ENCODE measurements at regions not wholly inside any gene's neighbourhood (a gene's known extent, or its start where the extent isn't known, plus 50 kb on each side); places are given as distances from the start of the nearest gene placed in this dataset.
"Not testable (repeated sequence)": the region's sequence is repeated elsewhere in the genome, so short reads cannot be mapped to it uniquely, and the experiment has no call there.

- not testable (repeated sequence) for H3K4me1 ChIP-seq (ENCODE audit: insufficient read depth, low read length); H3K36me3 Mint-ChIP-seq (ENCODE audit: insufficient read depth in 1 of 3, low read depth in 3 of 3); DNase-seq; H4K5ac ChIP-seq (ENCODE audit: insufficient read length, low read depth, low read length); H3K79me1 ChIP-seq (ENCODE audit: insufficient read depth, low read depth, low read length, poor library complexity, severe bottlenecking); H4K91ac ChIP-seq (ENCODE audit: insufficient read length, low read depth, low read length); H3K4ac ChIP-seq (ENCODE audit: low read depth, low read length); H3K4me2 ChIP-seq (ENCODE audit: insufficient read depth, insufficient read length, low read length); H2AK5ac ChIP-seq (ENCODE audit: insufficient read length, low read length); H3K14ac ChIP-seq (ENCODE audit: insufficient read depth, low read length); H3K9ac ChIP-seq (ENCODE audit: extremely low read depth, insufficient read length, low read length); H3K18ac ChIP-seq (ENCODE audit: insufficient read length, low read depth, low read length); H3K4me3 Mint-ChIP-seq; H3K27me3 Mint-ChIP-seq (ENCODE audit: low read depth); H3T11ph ChIP-seq (ENCODE audit: low read length); H3K27ac ChIP-seq (ENCODE audit: insufficient read length, low read depth, low read length); H2BK12ac ChIP-seq (ENCODE audit: insufficient read length, low read depth, low read length); H3K23ac ChIP-seq (ENCODE audit: insufficient read length, low read depth, low read length); H4K8ac ChIP-seq (replicated peaks; ENCODE audit: insufficient read length, low read depth, low read length); H3K4me1 Mint-ChIP-seq; H4K20me1 ChIP-seq (ENCODE audit: control insufficient read depth, insufficient read depth, insufficient read length); H2BK15ac ChIP-seq (ENCODE audit: low read depth, low read length); H2BK5ac ChIP-seq (ENCODE audit: insufficient read length, low read length); H3K27ac Mint-ChIP-seq; H2AFZ ChIP-seq (ENCODE audit: low read length); H3K27me3 ChIP-seq (ENCODE audit: insufficient read depth, low read length); H3K23me2 ChIP-seq (ENCODE audit: insufficient read length, low read depth, low read length, poor library complexity, severe bottlenecking); H2BK120ac ChIP-seq (ENCODE audit: low read depth, low read length, poor library complexity, severe bottlenecking); H2BK20ac ChIP-seq (ENCODE audit: low read depth, low read length, poor library complexity, severe bottlenecking); H3K9me3 Mint-ChIP-seq; H3K79me2 ChIP-seq (ENCODE audit: insufficient read depth, low read length); H3K56ac ChIP-seq (ENCODE audit: insufficient read length, low read depth, low read length); H3K9me3 ChIP-seq (ENCODE audit: control insufficient read depth, low read depth, low read length)
- 0 out of 3 replicates have a peak, but pooled peaks have one; percentile 4 for TF ChIP-seq CTCF (conservative IDR thresholded peaks at IDR 0.05)
- WGBS (ENCODE audit: extremely low coverage, insufficient read length, low lambda C conversion rate): no CpG with 5 or more reads among the region's 4 CpGs
These were observed 142.0 kb downstream of the SYT15 start for GRCh38 chr10:46720811-46721518.

GRCh38 chr10:46724258-46724657 lies 145.3 kb downstream of the SYT15 start:
- H3K4me2 ChIP-seq (ENCODE audit: insufficient read depth, insufficient read length, low read length); H2AK5ac ChIP-seq (ENCODE audit: insufficient read length, low read length); H2BK120ac ChIP-seq (ENCODE audit: low read depth, low read length, poor library complexity, severe bottlenecking); DNase-seq; H3T11ph ChIP-seq (ENCODE audit: low read length); H3K27me3 Mint-ChIP-seq (ENCODE audit: low read depth); H3K79me1 ChIP-seq (ENCODE audit: insufficient read depth, low read depth, low read length, poor library complexity, severe bottlenecking); H4K8ac ChIP-seq (replicated peaks; ENCODE audit: insufficient read length, low read depth, low read length); H3K9me3 ChIP-seq (ENCODE audit: control insufficient read depth, low read depth, low read length); H3K4me1 Mint-ChIP-seq; H4K5ac ChIP-seq (ENCODE audit: insufficient read length, low read depth, low read length); H2BK15ac ChIP-seq (ENCODE audit: low read depth, low read length); H2BK12ac ChIP-seq (ENCODE audit: insufficient read length, low read depth, low read length); H3K36me3 Mint-ChIP-seq (ENCODE audit: insufficient read depth in 1 of 3, low read depth in 3 of 3); H2BK20ac ChIP-seq (ENCODE audit: low read depth, low read length, poor library complexity, severe bottlenecking); H3K4me3 Mint-ChIP-seq; H3K9ac ChIP-seq (ENCODE audit: extremely low read depth, insufficient read length, low read length); H3K18ac ChIP-seq (ENCODE audit: insufficient read length, low read depth, low read length); H2BK5ac ChIP-seq (ENCODE audit: insufficient read length, low read length); H4K91ac ChIP-seq (ENCODE audit: insufficient read length, low read depth, low read length); H3K27ac Mint-ChIP-seq; H3K56ac ChIP-seq (ENCODE audit: insufficient read length, low read depth, low read length); H3K14ac ChIP-seq (ENCODE audit: insufficient read depth, low read length); H3K23ac ChIP-seq (ENCODE audit: insufficient read length, low read depth, low read length); H3K27me3 ChIP-seq (ENCODE audit: insufficient read depth, low read length); H3K27ac ChIP-seq (ENCODE audit: insufficient read length, low read depth, low read length); H3K79me2 ChIP-seq (ENCODE audit: insufficient read depth, low read length); H3K23me2 ChIP-seq (ENCODE audit: insufficient read length, low read depth, low read length, poor library complexity, severe bottlenecking); H3K4ac ChIP-seq (ENCODE audit: low read depth, low read length); H3K4me1 ChIP-seq (ENCODE audit: insufficient read depth, low read length); H2AFZ ChIP-seq (ENCODE audit: low read length); H3K9me3 Mint-ChIP-seq; H4K20me1 ChIP-seq (ENCODE audit: control insufficient read depth, insufficient read depth, insufficient read length): not testable (repeated sequence)
- no CpG with 5 or more reads among the region's 3 CpGs for WGBS (ENCODE audit: extremely low coverage, insufficient read length, low lambda C conversion rate)
